Esophagus muscularis mucosa (tissue), 4 donors: ENCODE measurements at regions not wholly inside any gene's neighbourhood (a gene's known extent, or its start where the extent isn't known, plus 50 kb on each side); places are given as distances from the start of the nearest gene placed in this dataset.

Experiments
- DNase-seq: peaks from one replicate; pipeline ENCODE4 v3.0.0-alpha.2; 2017; ENCODE audit errors: extremely low spot score
- H3K27ac ChIP-seq, 4 donors: fragments of 200-600 bp; sonication (generic); replicated peaks in 1 of 4; 1 replicate in 3 of 4; 2 replicates in 1 of 4; pipeline ENCODE4 v1.5.1; 2016 to 2019; ENCODE audit warnings: mild to moderate bottlenecking in 1 of 4
- H3K27me3 ChIP-seq, 4 donors: fragments of 200-600 bp; sonication (generic); one replicate each; pipeline versions ENCODE4 v1.5.1 to v1.6.0; 2016 to 2019
- H3K36me3 ChIP-seq, 4 donors: fragments of 200-600 bp; sonication (generic); one replicate each; pipeline ENCODE4 v1.5.1; 2016 to 2019
- H3K4me1 ChIP-seq, 4 donors: fragments of 200-600 bp; sonication (generic); one replicate each; pipeline ENCODE4 v1.5.1; 2016 to 2019
- H3K4me3 ChIP-seq, 4 donors: fragments of 200-600 bp; sonication (generic); 1 replicate in 2 of 4; 2 replicates in 2 of 4; pipeline ENCODE4 v1.5.1; 2016 to 2019; ENCODE audit warnings: mild to moderate bottlenecking in 4 of 4, moderate library complexity in 1 of 4
- H3K9me3 ChIP-seq, 4 donors: fragments of 200-600 bp; sonication (generic); 1 replicate in 3 of 4; 2 replicates in 1 of 4; pipeline ENCODE4 v1.5.1; 2016 to 2019
- EP300 ChIP-seq: sonication (generic); formaldehyde crosslinking; IDR thresholded peaks from one replicate; pipeline ENCODE4 v1.6.1; 2017; ENCODE audit warnings: antibody characterized with exemption
- POLR2A ChIP-seq: fragments of 450-650 bp; IDR thresholded peaks from one replicate; pipeline ENCODE4 v1.6.1; 2017; ENCODE audit warnings: antibody characterized with exemption, moderate library complexity, mild to moderate bottlenecking, low read depth
- POLR2AphosphoS5 ChIP-seq, 2 donors: sonication (generic); formaldehyde crosslinking; IDR thresholded peaks; one replicate each; pipeline ENCODE4 v1.6.1; 2017; ENCODE audit warnings: antibody characterized with exemption in 2 of 2
- whole genome bisulfite sequencing: methylation state at CpG from one replicate; pipeline ENCODE4 v1.1.5; 2018; 5-methylcytosine and 5-hydroxymethylcytosine counted together
- intact Hi-C: fragments of 100-400 bp; cut with DNase I; formaldehyde crosslinking; loops from one replicate; pipeline ENCODE4 v1.15.1; 2023
- TF ChIP-seq, protein P1 (sequence below), 3 experiments: fragments of 200-600 bp in 2 of 3; fragments of 450-650 bp in 1 of 3; sonication (generic) in 2 of 3; IDR thresholded peaks; one replicate each; pipeline ENCODE4 v1.5.1; 2017 to 2019; ENCODE audit warnings: antibody characterized with exemption in 3 of 3, mild to moderate bottlenecking in 2 of 3, moderate library complexity in 1 of 3

DNA sequence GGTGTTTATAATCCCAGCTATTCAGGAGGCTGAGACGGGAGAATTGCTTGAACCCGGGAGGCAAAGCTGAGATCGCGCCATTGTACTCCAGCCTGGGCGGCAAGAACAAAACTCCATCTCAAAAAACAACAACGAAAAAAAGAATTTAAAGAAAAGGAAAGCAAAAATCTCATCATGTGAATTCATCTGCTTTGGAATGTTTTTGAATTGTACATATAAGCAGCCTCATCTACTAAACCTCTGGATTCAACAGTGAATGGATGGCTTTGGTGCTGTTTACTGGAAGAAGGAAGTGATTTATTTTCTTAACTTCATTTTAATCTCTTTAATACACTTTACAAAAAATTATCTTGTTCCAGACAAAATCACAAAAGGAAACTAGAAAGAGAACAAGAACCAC is 51.8 kb upstream of the PNRC1 start:
- no peaks in the 10 kb centered on the region for H3K27me3 ChIP-seq
- intact Hi-C loops, result no loop called here
- WGBS, result 96% methylated on average over 6 of the region's 6 CpGs
- no peak overlapping the region for H3K4me3 ChIP-seq
- TF ChIP-seq EP300, result no peak
- TF ChIP-seq, protein P1, sequence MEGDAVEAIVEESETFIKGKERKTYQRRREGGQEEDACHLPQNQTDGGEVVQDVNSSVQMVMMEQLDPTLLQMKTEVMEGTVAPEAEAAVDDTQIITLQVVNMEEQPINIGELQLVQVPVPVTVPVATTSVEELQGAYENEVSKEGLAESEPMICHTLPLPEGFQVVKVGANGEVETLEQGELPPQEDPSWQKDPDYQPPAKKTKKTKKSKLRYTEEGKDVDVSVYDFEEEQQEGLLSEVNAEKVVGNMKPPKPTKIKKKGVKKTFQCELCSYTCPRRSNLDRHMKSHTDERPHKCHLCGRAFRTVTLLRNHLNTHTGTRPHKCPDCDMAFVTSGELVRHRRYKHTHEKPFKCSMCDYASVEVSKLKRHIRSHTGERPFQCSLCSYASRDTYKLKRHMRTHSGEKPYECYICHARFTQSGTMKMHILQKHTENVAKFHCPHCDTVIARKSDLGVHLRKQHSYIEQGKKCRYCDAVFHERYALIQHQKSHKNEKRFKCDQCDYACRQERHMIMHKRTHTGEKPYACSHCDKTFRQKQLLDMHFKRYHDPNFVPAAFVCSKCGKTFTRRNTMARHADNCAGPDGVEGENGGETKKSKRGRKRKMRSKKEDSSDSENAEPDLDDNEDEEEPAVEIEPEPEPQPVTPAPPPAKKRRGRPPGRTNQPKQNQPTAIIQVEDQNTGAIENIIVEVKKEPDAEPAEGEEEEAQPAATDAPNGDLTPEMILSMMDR (IDR thresholded peaks at IDR 0.05), result no peak
- TF ChIP-seq POLR2A, result no peak
- TF ChIP-seq POLR2AphosphoS5 (IDR thresholded peaks at IDR 0.05), result no peak
- H3K9me3 ChIP-seq, result no peaks in the 10 kb centered on the region
- DNase-seq, result no peak
- H3K36me3 ChIP-seq, result no peaks in the 10 kb centered on the region
- H3K4me1 ChIP-seq, result peaks cover 17 to 30% (median 26%) of the 10 kb centered on the region in 4 donors
- no peak overlapping the region for H3K27ac ChIP-seq

GRCh38 chr6:89027756-89028155 is 52.8 kb upstream of the PNRC1 start:
- Histone ChIP-seq H3K4me3 (no peak overlapping the region), H3K36me3 (no peaks in the 10 kb centered on the region), H3K4me1 (peaks cover 28 to 38% (median 32%) of the 10 kb centered on the region in 4 donors), H3K9me3 (no peaks in the 10 kb centered on the region), H3K27ac (no peak overlapping the region), H3K27me3 (no peaks in the 10 kb centered on the region)
- DNase-seq, result no peak
- TF ChIP-seq, protein P1 (IDR thresholded peaks at IDR 0.05), result no peak
- no peak for TF ChIP-seq POLR2A
- no peak for TF ChIP-seq POLR2AphosphoS5 (IDR thresholded peaks at IDR 0.05)
- intact Hi-C loops, result no loop called here
- 53% methylated on average over 2 of the region's 2 CpGs for WGBS

GRCh38 chr6:89026151-89026550 is 54.4 kb upstream of the PNRC1 start:
- no peak for DNase-seq
- Histone ChIP-seq H3K4me1 (peaks cover 28 to 46% (median 37%) of the 10 kb centered on the region in 4 donors), H3K27me3 (no peaks in the 10 kb centered on the region), H3K4me3 (no peak overlapping the region), H3K36me3 (no peaks in the 10 kb centered on the region), H3K27ac (no peak overlapping the region), H3K9me3 (no peaks in the 10 kb centered on the region)
- intact Hi-C loops, result no loop called here
- TF ChIP-seq EP300 (no peak), POLR2AphosphoS5 (IDR thresholded peaks at IDR 0.05) (no peak), POLR2A (no peak)
- TF ChIP-seq, protein P1 (IDR thresholded peaks at IDR 0.05), result no peak
- 98% methylated on average over 4 of the region's 4 CpGs for WGBS

- Histone ChIP-seq H3K27me3 (no peaks in the 10 kb centered on the region), H3K36me3 (no peaks in the 10 kb centered on the region), H3K4me3 (no peak overlapping the region), H3K27ac (peak overlapping the region; percentile 77 to 85 (median 80)), H3K9me3 (no peaks in the 10 kb centered on the region), H3K4me1 (peaks cover 28 to 46% (median 37%) of the 10 kb centered on the region in 4 donors)
- intact Hi-C loops, result no loop called here
- no peak for TF ChIP-seq EP300
- TF ChIP-seq POLR2A, result no peak
- TF ChIP-seq, protein P1 (IDR thresholded peaks at IDR 0.05), result no peak
- TF ChIP-seq POLR2AphosphoS5 (IDR thresholded peaks at IDR 0.05), result no peak
- DNase-seq, result no peak
- 91% methylated on average over 3 of the region's 3 CpGs for WGBS
Observed at GRCh38 chr6:89025633-89026032, 54.9 kb upstream of the PNRC1 start.

- intact Hi-C loops, result loop anchor here (5.0 kb wide), 1 partner anchor 58 kb away; the partner anchor contains the start of gene PNRC1
- 80% methylated on average over 2 of the region's 2 CpGs for WGBS
- H3K9me3 ChIP-seq, result no peaks in the 10 kb centered on the region
- no peaks in the 10 kb centered on the region for H3K36me3 ChIP-seq
- no peaks in the 10 kb centered on the region for H3K27me3 ChIP-seq
- H3K4me3 ChIP-seq, result no peak overlapping the region
- TF ChIP-seq POLR2A, result no peak
- no peak for TF ChIP-seq EP300
- TF ChIP-seq, protein P1 (IDR thresholded peaks at IDR 0.05), result no peak
- TF ChIP-seq POLR2AphosphoS5 (IDR thresholded peaks at IDR 0.05), result no peak
- H3K27ac ChIP-seq, result peak overlapping the region; percentile 77 to 85 (median 80)
- DNase-seq, result no peak
- peaks cover 28 to 46% (median 37%) of the 10 kb centered on the region in 4 donors for H3K4me1 ChIP-seq
Observed at GRCh38 chr6:89024456-89024855, 56.1 kb upstream of the PNRC1 start.
